A673 (cell line): ENCODE measurements at regions not wholly inside any gene's neighbourhood (a gene's known extent, or its start where the extent isn't known, plus 50 kb on each side); places are given as distances from the start of the nearest gene placed in this dataset.

ENCODE experiments used
- BruUV-seq: library from RNA; stranded (reverse); fragments of 400-500 nt; replicated peaks from 2 replicates; lab custom pipeline; 2021; lab: Mats Ljungman, UMichigan
- CTCF ChIA-PET: fragments of 300-600 bp; sonication (Branson Sonifier 250); formaldehyde crosslinking; loops from one replicate; lab custom pipeline; 2022; ENCODE audit warnings: antibody characterized with exemption; lab: Charles Lee
- POLR2A ChIA-PET: fragments of 300-600 bp; sonication (Branson Sonifier 250); formaldehyde crosslinking; loops from one replicate; lab custom pipeline; 2022; ENCODE audit warnings: antibody characterized with exemption; ENCODE audit not compliant: low non-redundant PET; lab: Charles Lee
- DNase-seq: peaks from one replicate; pipeline ENCODE4 v3.0.0-alpha.2; 2015; ENCODE audit warnings: low spot score
- H3K27ac ChIP-seq: fragments of 200-600 bp; sonication (generic); 2 replicates; pipeline ENCODE4 v1.5.1; 2016; ENCODE audit warnings: mixed run types, low read depth, mild to moderate bottlenecking, mixed read lengths, antibody characterized with exemption, low read length; ENCODE audit not compliant: poor library complexity, severe bottlenecking
- H3K27me3 ChIP-seq: fragments of 200-600 bp; sonication (generic); replicated peaks from 2 replicates; pipeline ENCODE4 v1.6.1; 2017; ENCODE audit warnings: mixed run types, low read depth, mild to moderate bottlenecking, mixed read lengths, antibody characterized with exemption, low read length; ENCODE audit not compliant: insufficient read depth, poor library complexity
- H3K36me3 ChIP-seq: fragments of 200-600 bp; sonication (generic); 2 replicates; pipeline ENCODE4 v1.6.1; 2016; ENCODE audit warnings: mixed run types, mild to moderate bottlenecking, mixed read lengths, antibody characterized with exemption, low read length; ENCODE audit not compliant: insufficient read depth, poor library complexity, severe bottlenecking
- H3K4me1 ChIP-seq: fragments of 200-600 bp; sonication (generic); 2 replicates; pipeline ENCODE4 v1.6.1; 2017; ENCODE audit warnings: mixed run types, mild to moderate bottlenecking, mixed read lengths, antibody characterized with exemption, low read length; ENCODE audit not compliant: insufficient read depth, poor library complexity, severe bottlenecking
- H3K4me3 ChIP-seq: fragments of 200-600 bp; sonication (generic); 2 replicates; pipeline ENCODE4 v1.5.1; 2016; ENCODE audit warnings: low read depth, mixed run types, mild to moderate bottlenecking, mixed read lengths, low read length; ENCODE audit not compliant: poor library complexity, severe bottlenecking
- H3K9me3 ChIP-seq: fragments of 200-600 bp; sonication (generic); 2 replicates; pipeline ENCODE4 v1.6.1; 2016; ENCODE audit warnings: mixed run types, low read depth, mild to moderate bottlenecking, mixed read lengths, antibody characterized with exemption, low read length; ENCODE audit not compliant: poor library complexity, severe bottlenecking
- EZH2 ChIP-seq: fragments of 200-600 bp; sonication (generic); IDR thresholded peaks from 2 replicates; pipeline ENCODE4 v1.6.1; 2017; ENCODE audit warnings: borderline replicate concordance, low read depth, mild to moderate bottlenecking, mixed read lengths, antibody characterized with exemption, low read length; ENCODE audit not compliant: poor library complexity, severe bottlenecking
- intact Hi-C: fragments of 100-400 bp; cut with micrococcal nuclease; formaldehyde crosslinking; loops from one replicate; pipeline ENCODE4 v1.10.0; 2022; ENCODE audit not compliant: unreplicated experiment
- TF ChIP-seq, protein P1 (sequence below): fragments of 300-800, 200-600 bp; sonication (generic); conservative IDR thresholded peaks from 2 replicates; pipeline ENCODE4 v1.5.1; 2017; ENCODE audit warnings: low read depth, mild to moderate bottlenecking, antibody characterized with exemption, low read length, moderate library complexity, mixed read lengths

DNA sequence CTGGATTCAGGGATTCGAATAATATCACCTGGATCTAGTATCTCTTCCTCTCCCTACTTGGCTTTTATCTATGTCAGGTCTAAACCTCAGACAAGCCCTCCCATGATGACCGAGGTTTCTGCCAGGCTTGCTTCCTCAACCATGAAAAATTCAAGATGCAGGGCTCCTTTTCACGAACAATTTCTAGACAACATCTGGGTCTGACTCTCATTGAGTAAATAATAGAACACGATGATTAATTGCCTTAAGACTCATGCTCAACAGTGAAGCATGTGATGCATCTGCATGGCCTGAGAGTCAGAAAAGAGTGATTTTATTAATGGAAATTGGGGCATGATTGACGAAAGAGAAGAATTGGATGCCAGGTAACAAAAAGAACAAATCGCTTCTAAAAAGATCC is 277.2 kb upstream of the ZNF608 start:
- Histone ChIP-seq H3K4me3 (no peak overlapping the region), H3K4me1 (no peaks in the 10 kb centered on the region), H3K36me3 (no peaks in the 10 kb centered on the region), H3K27ac (no peak overlapping the region), H3K9me3 (no peaks in the 10 kb centered on the region), H3K27me3 (peaks cover 33% of the 10 kb centered on the region)
- ChIA-PET POLR2A (no interaction called here), CTCF (no interaction called here)
- no peak for TF ChIP-seq EZH2
- TF ChIP-seq, protein P1, sequence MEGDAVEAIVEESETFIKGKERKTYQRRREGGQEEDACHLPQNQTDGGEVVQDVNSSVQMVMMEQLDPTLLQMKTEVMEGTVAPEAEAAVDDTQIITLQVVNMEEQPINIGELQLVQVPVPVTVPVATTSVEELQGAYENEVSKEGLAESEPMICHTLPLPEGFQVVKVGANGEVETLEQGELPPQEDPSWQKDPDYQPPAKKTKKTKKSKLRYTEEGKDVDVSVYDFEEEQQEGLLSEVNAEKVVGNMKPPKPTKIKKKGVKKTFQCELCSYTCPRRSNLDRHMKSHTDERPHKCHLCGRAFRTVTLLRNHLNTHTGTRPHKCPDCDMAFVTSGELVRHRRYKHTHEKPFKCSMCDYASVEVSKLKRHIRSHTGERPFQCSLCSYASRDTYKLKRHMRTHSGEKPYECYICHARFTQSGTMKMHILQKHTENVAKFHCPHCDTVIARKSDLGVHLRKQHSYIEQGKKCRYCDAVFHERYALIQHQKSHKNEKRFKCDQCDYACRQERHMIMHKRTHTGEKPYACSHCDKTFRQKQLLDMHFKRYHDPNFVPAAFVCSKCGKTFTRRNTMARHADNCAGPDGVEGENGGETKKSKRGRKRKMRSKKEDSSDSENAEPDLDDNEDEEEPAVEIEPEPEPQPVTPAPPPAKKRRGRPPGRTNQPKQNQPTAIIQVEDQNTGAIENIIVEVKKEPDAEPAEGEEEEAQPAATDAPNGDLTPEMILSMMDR: no peak
- no TSS peak for BruUV-seq
- no peak for DNase-seq
- intact Hi-C loops: no loop called here

DNA sequence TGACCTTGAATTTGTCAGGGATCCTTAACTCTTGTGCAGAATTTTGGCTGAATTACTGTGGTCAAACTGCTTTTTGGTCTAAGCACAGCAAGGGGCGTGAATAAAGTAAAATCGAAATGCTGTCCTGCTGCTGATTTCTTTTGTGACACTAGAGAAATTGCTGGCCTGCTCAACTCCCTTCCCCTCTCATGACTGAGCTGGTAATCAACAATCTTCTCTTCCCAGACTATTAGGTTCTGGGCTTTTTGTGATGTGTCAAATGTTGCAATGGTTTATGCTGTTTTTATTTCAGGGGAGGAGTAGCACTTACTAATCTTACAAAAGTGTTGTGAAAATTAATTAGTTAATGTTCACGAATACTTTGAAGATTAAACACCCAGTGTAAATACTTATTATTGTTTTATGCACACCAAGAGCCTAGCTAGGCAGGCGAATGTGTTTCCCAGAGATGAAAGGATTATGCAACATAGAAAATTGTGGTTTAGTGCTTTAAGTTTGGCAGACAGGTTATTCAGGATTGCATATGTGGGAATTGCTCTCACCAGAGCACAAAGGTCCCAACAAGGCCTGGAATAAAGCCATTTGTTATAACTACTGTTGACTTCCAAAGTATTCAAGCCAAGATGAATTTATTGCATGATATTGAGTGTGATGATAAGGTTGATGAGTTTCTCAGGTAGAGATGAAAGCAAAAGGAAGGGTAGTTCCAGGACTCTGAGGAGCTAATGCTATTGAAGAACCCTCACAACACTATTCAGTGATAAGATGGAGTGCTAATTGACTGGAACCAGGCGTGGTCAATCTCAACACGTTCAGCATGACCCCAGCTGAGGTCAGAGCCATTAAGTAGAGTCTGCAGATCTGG is 280.7 kb upstream of the ZNF608 start:
- Histone ChIP-seq H3K9me3 (no peaks in the 10 kb centered on the region), H3K36me3 (no peaks in the 10 kb centered on the region), H3K27me3 (peaks cover 18% of the 10 kb centered on the region), H3K4me1 (no peaks in the 10 kb centered on the region), H3K27ac (no peak overlapping the region), H3K4me3 (no peak overlapping the region)
- no TSS peak for BruUV-seq
- no peak for DNase-seq
- ChIA-PET POLR2A (no interaction called here), CTCF (no interaction called here)
- intact Hi-C loops: no loop called here
- no peak for TF ChIP-seq EZH2
- TF ChIP-seq, protein P1: no peak

DNA sequence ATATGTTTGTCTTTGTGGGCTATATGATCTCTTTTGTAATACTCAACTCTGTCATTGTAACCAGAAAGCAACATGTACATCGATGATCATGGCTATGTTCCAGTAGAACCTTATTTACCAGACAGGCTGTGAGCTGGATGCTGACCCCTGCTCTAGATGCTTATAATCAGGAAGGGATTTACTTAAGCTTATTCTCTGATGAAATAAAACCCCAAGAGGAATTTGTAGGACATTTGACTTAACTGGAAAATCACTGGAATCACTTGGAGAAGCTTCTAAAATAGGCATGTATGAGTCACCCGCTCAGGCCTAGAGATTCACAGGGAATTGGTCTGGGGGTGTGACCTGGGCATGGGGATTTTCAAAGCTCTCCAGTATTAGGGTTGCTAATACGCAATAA is 285.8 kb upstream of the ZNF608 start:
- CTCF ChIA-PET: no interaction called here
- no peaks in the 10 kb centered on the region for H3K27me3 ChIP-seq
- H3K36me3 ChIP-seq: no peaks in the 10 kb centered on the region
- H3K27ac ChIP-seq: no peak overlapping the region
- no peaks in the 10 kb centered on the region for H3K9me3 ChIP-seq
- H3K4me3 ChIP-seq: no peak overlapping the region
- intact Hi-C loops: no loop called here
- H3K4me1 ChIP-seq: no peaks in the 10 kb centered on the region
- DNase-seq: no peak
- no TSS peak for BruUV-seq
- no peak for TF ChIP-seq EZH2
- TF ChIP-seq, protein P1: no peak
- POLR2A ChIA-PET: no interaction called here
